ENCODE measurements at regions not wholly inside any gene's neighbourhood (a gene's known extent, or its start where the extent isn't known, plus 50 kb on each side); places are given as distances from the start of the nearest gene placed in this dataset.
A peak's percentile ranks its signal among the peaks of the same experiment; 100 is the strongest.

DNA sequence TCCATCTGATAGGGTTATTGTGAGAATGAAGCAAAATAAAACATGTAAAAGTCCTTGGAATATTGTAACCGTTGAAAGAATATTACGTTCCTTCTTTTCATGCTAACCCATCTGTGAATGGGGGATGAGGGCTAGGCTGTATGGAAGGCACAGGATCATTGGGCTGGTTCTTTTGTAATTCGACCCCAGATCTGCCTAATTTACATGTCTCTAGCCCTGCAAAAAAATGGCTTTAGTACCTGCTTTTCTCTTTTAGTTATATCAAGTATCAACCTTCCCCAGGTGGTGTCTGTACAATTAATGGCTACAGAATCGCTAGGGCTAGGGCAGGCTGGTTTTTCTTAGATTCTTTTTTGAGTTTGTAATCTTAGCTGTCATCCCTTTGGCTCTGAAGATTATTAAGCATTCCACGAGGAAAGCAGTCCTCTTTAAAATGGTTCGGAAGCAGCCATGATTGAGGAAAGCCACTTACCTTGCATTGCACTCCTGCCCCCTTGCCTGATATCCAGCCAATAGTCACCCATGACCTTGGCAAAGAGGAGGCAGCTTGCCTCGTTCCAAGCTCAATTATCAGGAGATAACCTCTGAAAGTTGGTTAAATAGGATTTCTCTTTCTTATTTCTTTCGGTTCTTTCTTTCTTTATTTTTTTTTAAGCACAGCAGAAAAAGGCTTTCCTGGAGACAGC, 153.9 kb upstream of the ZKSCAN2 start:
- TF ChIP-seq TCF12 (IDR thresholded peaks at IDR 0.05; ENCODE audit: low read depth, low read length) (no peak), EGR1 (IDR thresholded peaks at IDR 0.05; ENCODE audit: borderline replicate concordance, low read depth, low read length) (no peak), ASH2L (IDR thresholded peaks at IDR 0.05; ENCODE audit: low read length) (no peak), YY1 (IDR thresholded peaks at IDR 0.05; ENCODE audit: low read depth, low read length) (peak; percentile 54; the same call in 1 of the 2 replicates), SIX5 (IDR thresholded peaks at IDR 0.05; ENCODE audit: low read depth, low read length) (0 out of 2 replicates have a peak, but pooled peaks have one; percentile 3)
- H2AFZ ChIP-seq (ENCODE audit: low read length): peak overlapping the region; percentile 96
- no peaks in the 10 kb centered on the region for H3K9me3 ChIP-seq (ENCODE audit: insufficient read depth in 2 of 2, low read depth in 1 of 2, low read length in 1 of 2)
- H3K18ac ChIP-seq (ENCODE audit: extremely low read depth, low read length): no peak overlapping the region
- POLR2A ChIA-PET (ENCODE audit: partially characterized antibody): no interaction called here
- no peak overlapping the region for H2BK12ac ChIP-seq (ENCODE audit: low read depth, low read length)
- no peak overlapping the region for H3K9ac ChIP-seq (replicated peaks in 1 of 4; ENCODE audit: extremely low read depth in 1 of 4, low read depth in 3 of 4, low read length in 3 of 4)
- no peaks in the 10 kb centered on the region for H3K27me3 ChIP-seq (replicated peaks in 1 of 4; ENCODE audit: control insufficient read depth in 3 of 4, extremely low read depth in 1 of 4, insufficient read depth in 3 of 4, low read length in 3 of 4)
- H3K4me2 ChIP-seq (ENCODE audit: insufficient read depth in 1 of 2, low read depth in 2 of 2, low read length in 2 of 2): 0 out of 4 replicates have a peak overlapping the region, but pooled peaks of 1 of the 2 experiments have one; percentile 3
- H3K79me1 ChIP-seq (ENCODE audit: low read depth, low read length): no peaks in the 10 kb centered on the region
- no peak overlapping the region for H2BK15ac ChIP-seq (ENCODE audit: low read length)
- H3K23me2 ChIP-seq (ENCODE audit: low read depth, low read length): no peaks in the 10 kb centered on the region; the same call in 1 of the 2 replicates
- H3K14ac ChIP-seq (ENCODE audit: insufficient read length): no peak overlapping the region
- no peak overlapping the region for H3K23ac ChIP-seq (ENCODE audit: insufficient read length)
- H3K27ac ChIP-seq (ENCODE audit: low read depth, low read length): no peak overlapping the region
- CTCF ChIA-PET (ENCODE audit: partially characterized antibody): no interaction called here
- no peaks in the 10 kb centered on the region for H3K36me3 ChIP-seq (ENCODE audit: control insufficient read depth in 2 of 4, insufficient read depth in 4 of 4, low read length in 3 of 4)
- H2BK20ac ChIP-seq (ENCODE audit: low read length): no peak overlapping the region
- H3K56ac ChIP-seq (replicated peaks; ENCODE audit: insufficient read length, low read depth, low read length): no peak overlapping the region
- H2AK5ac ChIP-seq (ENCODE audit: low read depth, low read length): no peak overlapping the region
- no peak overlapping the region for H2BK120ac ChIP-seq (replicated peaks; ENCODE audit: low read depth, low read length)
- H4K91ac ChIP-seq (replicated peaks; ENCODE audit: insufficient read length, low read length): no peak overlapping the region
- WGBS, 2 experiments (ENCODE audit: extremely low coverage in 1 of 2, insufficient coverage in 1 of 2, insufficient read length in 1 of 2, insufficient replicate concordance in 2 of 2, low coverage in 1 of 2, low lambda C conversion rate in 2 of 2, missing lambda C conversion rate in 1 of 2): 73% methylated on average over 8 of the region's 8 CpGs; no CpG with 5 or more reads in 1 of the 2 experiments
- H3K4ac ChIP-seq (replicated peaks; ENCODE audit: insufficient read length, low read depth, low read length): no peak overlapping the region
- H3K4me1 ChIP-seq (replicated peaks in 1 of 4; ENCODE audit: control insufficient read depth in 3 of 4, insufficient read depth in 4 of 4, low read length in 3 of 4): peaks cover 0 to 5% (median 0%) of the 10 kb centered on the region in 4 experiments; a peak in 1 of 7 replicates
- no peak for DNase-seq (ENCODE audit: low read depth in 1 of 2, low spot score in 2 of 2)
- H3K4me3 ChIP-seq (ENCODE audit: extremely low read depth in 1 of 4, insufficient read depth in 2 of 4, low read depth in 3 of 4, low read length in 4 of 4): no peak overlapping the region; a peak in 1 of 8 replicates
- H4K20me1 ChIP-seq (replicated peaks in 1 of 2; ENCODE audit: control insufficient read depth in 1 of 2, insufficient read depth in 2 of 2, low read length in 2 of 2): no peaks in the 10 kb centered on the region
- H2BK5ac ChIP-seq (ENCODE audit: low read depth, low read length): no peak overlapping the region
- H4K5ac ChIP-seq (ENCODE audit: insufficient read length, low read depth, low read length): no peak overlapping the region
- no peaks in the 10 kb centered on the region for H3K79me2 ChIP-seq (ENCODE audit: control insufficient read depth in 1 of 2, insufficient read depth in 2 of 2, low read length in 2 of 2)
- no peak overlapping the region for H4K8ac ChIP-seq (ENCODE audit: extremely low read depth, insufficient read depth, low read length)
- no peak for FAIRE-seq

Measured in H1 (cell line).